ENCODE measurements at regions not wholly inside any gene's neighbourhood (a gene's known extent, or its start where the extent isn't known, plus 50 kb on each side); places are given as distances from the start of the nearest gene placed in this dataset.
A peak's percentile ranks its signal among the peaks of the same experiment; 100 is the strongest.

GRCh38 chr2:164439885-164440284 lies 181.4 kb downstream of the GRB14 start:
- DNase-seq (ENCODE audit: low spot score): no peak

- no peak for DNase-seq (ENCODE audit: low spot score)
These were observed 182.0 kb downstream of the GRB14 start for GRCh38 chr2:164439235-164439634.

GRCh38 chr2:164438490-164439205 lies 182.6 kb downstream of the GRB14 start:
- no peak for DNase-seq (ENCODE audit: low spot score)

GRCh38 chr2:164436131-164436530 lies 185.2 kb downstream of the GRB14 start:
- no peak for DNase-seq (ENCODE audit: low spot score)

- DNase-seq (ENCODE audit: low spot score): peak; percentile 53
These were observed 191.0 kb downstream of the GRB14 start for GRCh38 chr2:164430166-164430783.

- no peak for DNase-seq (ENCODE audit: low spot score)
These were observed 191.9 kb downstream of the GRB14 start for GRCh38 chr2:164429354-164429753.

GRCh38 chr2:164427111-164427510 lies 194.2 kb downstream of the GRB14 start:
- no peak for DNase-seq (ENCODE audit: low spot score)

- DNase-seq (ENCODE audit: low spot score): no peak
These were observed 200.5 kb downstream of the GRB14 start for GRCh38 chr2:164420787-164421186.

- DNase-seq (ENCODE audit: low spot score): no peak
These were observed 208.5 kb downstream of the GRB14 start for GRCh38 chr2:164412831-164413230.

- DNase-seq (ENCODE audit: low spot score): no peak
These were observed 231.9 kb downstream of the GRB14 start for GRCh38 chr2:164389411-164389810.

GRCh38 chr2:164388511-164388910 lies 232.8 kb downstream of the GRB14 start:
- DNase-seq (ENCODE audit: low spot score): peak; percentile 94

- no peak for DNase-seq (ENCODE audit: low spot score)
These were observed 235.1 kb downstream of the GRB14 start for GRCh38 chr2:164386231-164386630.

- DNase-seq (ENCODE audit: low spot score): no peak
These were observed 236.8 kb downstream of the GRB14 start for GRCh38 chr2:164384434-164384833.

GRCh38 chr2:164371916-164372315 lies 249.4 kb downstream of the GRB14 start:
- peak; percentile 87 for DNase-seq (ENCODE audit: low spot score)

- DNase-seq (ENCODE audit: low spot score): peak; percentile 23
These were observed 251.9 kb downstream of the GRB14 start for GRCh38 chr2:164369366-164369765.

- DNase-seq (ENCODE audit: low spot score): no peak
These were observed 252.4 kb downstream of the GRB14 start for GRCh38 chr2:164368896-164369295.

- peak; percentile 65 for DNase-seq (ENCODE audit: low spot score)
These were observed 257.6 kb downstream of the GRB14 start for GRCh38 chr2:164363646-164364045.

GRCh38 chr2:164351536-164351935 lies 269.7 kb downstream of the GRB14 start:
- no peak for DNase-seq (ENCODE audit: low spot score)

GRCh38 chr2:164335947-164336346 lies 285.3 kb downstream of the GRB14 start:
- DNase-seq (ENCODE audit: low spot score): no peak

GRCh38 chr2:164335128-164335527 lies 286.2 kb downstream of the GRB14 start:
- DNase-seq (ENCODE audit: low spot score): no peak

GRCh38 chr2:164328310-164328709 lies 293.0 kb downstream of the GRB14 start:
- no peak for DNase-seq (ENCODE audit: low spot score)

GRCh38 chr2:164323978-164324377 lies 297.3 kb downstream of the GRB14 start:
- no peak for DNase-seq (ENCODE audit: low spot score)

- DNase-seq (ENCODE audit: low spot score): peak; percentile 51
These were observed 307.1 kb downstream of the GRB14 start for GRCh38 chr2:164314148-164314547.

GRCh38 chr2:164306872-164307271 lies 314.4 kb downstream of the GRB14 start:
- no peak for DNase-seq (ENCODE audit: low spot score)
